Mucosa of descending colon (tissue), 3 donors: ENCODE measurements at regions not wholly inside any gene's neighbourhood (a gene's known extent, or its start where the extent isn't known, plus 50 kb on each side); places are given as distances from the start of the nearest gene placed in this dataset.

Source experiments
- ATAC-seq: fragments of 200-7000 bp; cut with Tn5 transposase; one replicate; pipeline ENCODE4 v1.9.1; 2020; ENCODE audit warnings: mild to moderate bottlenecking, moderate library complexity
- DNase-seq, 3 donors: peaks; one replicate each; pipeline ENCODE4 v3.0.0-alpha.2; 2020
- H3K36me3 ChIP-seq: fragments of 200-600 bp; one replicate; pipeline ENCODE4 v1.8.0; 2021; ENCODE audit warnings: low read depth, mild to moderate bottlenecking
- H3K4me1 ChIP-seq: fragments of 200-600 bp; one replicate; pipeline ENCODE4 v1.8.0; 2021; ENCODE audit warnings: low read depth, mild to moderate bottlenecking
- H3K4me3 ChIP-seq: fragments of 200-600 bp; one replicate; pipeline ENCODE4 v1.8.0; 2021; ENCODE audit warnings: mild to moderate bottlenecking
- H3K9me3 ChIP-seq: fragments of 200-600 bp; one replicate; pipeline ENCODE4 v1.8.0; 2021; ENCODE audit warnings: mild to moderate bottlenecking
- intact Hi-C, 2 donors: fragments of 100-400 bp; cut with DNase I in 1 of 2; cut with micrococcal nuclease in 1 of 2; formaldehyde crosslinking; loops; one replicate each; pipeline versions ENCODE4 v1.11.0 to v1.11.1; 2022; cut with DNase I, micrococcal nuclease
- TF ChIP-seq, protein P1 (sequence below): fragments of 200-600 bp; IDR thresholded peaks from one replicate; pipeline ENCODE4 v1.8.0; 2022; ENCODE audit warnings: antibody characterized with exemption, mild to moderate bottlenecking
- donor health status: DM: no; HTN: no; CAD: no; lungs with moderate emphysema.
- donor health status: DM: no; HTN: no; CAD: no.
- donor health status: DM: no; HTN: yes; CAD: no.

DNA sequence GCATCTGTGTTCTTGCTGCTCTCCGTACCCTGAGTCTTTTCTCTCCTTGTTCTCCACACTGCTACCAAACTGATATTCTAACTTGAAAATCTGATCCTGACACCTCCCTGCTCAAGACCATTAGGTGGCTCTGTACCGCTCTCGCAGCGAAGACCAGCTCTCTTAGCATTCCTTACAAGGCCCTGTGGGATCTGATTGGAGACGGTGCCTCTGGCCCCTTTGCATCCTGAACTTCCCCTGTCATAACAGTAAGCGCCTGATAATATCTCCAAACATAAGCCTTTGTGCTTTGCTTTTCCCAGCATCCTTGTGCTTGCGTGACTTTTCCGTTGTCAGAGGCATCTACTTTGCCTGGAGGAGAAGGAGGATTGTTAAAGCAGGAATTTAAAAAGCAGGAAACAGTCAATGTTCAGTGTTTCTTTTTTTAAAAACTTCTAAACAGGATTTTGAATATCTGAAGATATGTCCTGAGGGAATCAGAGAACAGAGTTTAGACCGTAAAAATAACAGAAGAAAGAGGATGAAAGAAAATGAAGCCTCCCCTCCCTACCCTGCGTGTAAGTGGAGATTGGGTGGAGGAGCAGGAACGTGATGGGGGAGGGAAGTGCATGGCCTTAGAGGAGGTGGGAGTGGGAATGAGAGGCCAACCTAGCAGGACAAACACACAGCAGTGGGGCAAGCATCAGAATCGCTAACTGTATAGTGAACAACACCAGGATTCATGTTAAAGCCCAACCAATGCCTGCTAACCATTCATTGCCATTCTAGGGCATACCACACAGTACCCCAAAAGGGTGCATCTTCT, 89.2 kb upstream of the STMND1 start:
- no peaks in the 10 kb centered on the region for H3K36me3 ChIP-seq
- DNase-seq (no peak), ATAC-seq (no peak)
- TF ChIP-seq, protein P1, sequence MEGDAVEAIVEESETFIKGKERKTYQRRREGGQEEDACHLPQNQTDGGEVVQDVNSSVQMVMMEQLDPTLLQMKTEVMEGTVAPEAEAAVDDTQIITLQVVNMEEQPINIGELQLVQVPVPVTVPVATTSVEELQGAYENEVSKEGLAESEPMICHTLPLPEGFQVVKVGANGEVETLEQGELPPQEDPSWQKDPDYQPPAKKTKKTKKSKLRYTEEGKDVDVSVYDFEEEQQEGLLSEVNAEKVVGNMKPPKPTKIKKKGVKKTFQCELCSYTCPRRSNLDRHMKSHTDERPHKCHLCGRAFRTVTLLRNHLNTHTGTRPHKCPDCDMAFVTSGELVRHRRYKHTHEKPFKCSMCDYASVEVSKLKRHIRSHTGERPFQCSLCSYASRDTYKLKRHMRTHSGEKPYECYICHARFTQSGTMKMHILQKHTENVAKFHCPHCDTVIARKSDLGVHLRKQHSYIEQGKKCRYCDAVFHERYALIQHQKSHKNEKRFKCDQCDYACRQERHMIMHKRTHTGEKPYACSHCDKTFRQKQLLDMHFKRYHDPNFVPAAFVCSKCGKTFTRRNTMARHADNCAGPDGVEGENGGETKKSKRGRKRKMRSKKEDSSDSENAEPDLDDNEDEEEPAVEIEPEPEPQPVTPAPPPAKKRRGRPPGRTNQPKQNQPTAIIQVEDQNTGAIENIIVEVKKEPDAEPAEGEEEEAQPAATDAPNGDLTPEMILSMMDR: no peak
- H3K4me1 ChIP-seq: no peaks in the 10 kb centered on the region
- no peaks in the 10 kb centered on the region for H3K9me3 ChIP-seq
- no peak overlapping the region for H3K4me3 ChIP-seq
- intact Hi-C loops: no loop called here

DNA sequence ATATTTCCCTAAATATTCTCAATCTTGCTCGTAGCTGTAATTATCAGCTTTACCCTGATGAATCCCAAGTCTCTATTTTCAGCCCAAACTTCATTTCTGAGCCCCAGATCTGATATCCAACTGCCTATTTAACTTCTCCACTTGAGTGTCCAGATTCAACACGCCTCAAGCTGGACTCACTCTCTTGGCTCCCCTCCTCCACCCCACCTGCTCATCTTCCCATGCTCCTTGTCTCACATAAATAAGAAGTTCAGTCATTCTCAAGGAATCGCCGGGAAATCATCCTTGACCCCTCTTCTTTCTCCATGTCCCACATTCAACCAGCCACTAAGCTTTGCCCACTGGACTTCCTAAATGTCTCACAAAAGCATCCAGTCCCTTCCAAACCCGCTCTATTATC, 89.9 kb upstream of the STMND1 start:
- H3K4me3 ChIP-seq: no peak overlapping the region
- no peaks in the 10 kb centered on the region for H3K9me3 ChIP-seq
- DNase-seq (no peak), ATAC-seq (no peak)
- intact Hi-C loops: no loop called here
- no peaks in the 10 kb centered on the region for H3K36me3 ChIP-seq
- no peaks in the 10 kb centered on the region for H3K4me1 ChIP-seq
- TF ChIP-seq, protein P1: no peak

DNA sequence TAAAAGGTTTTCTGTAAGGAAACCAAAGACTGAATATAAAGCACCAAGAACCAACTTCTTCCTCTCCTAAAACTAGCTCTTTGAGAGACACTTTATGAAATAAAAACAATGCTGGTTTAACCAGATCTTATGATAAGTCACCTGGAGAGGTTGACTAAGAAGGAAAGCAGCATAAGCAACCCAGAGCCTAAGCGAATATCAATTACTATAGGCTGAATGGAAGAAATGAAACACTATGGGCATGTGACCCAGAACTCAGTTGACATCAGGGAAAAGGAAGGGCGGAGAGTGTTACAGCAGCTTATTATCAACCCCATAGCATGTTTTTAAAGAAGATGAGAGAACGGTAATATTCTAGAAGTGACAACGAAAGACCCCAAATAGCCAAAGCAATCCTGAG, 94.1 kb upstream of the STMND1 start:
- no peak for ATAC-seq
- no peaks in the 10 kb centered on the region for H3K36me3 ChIP-seq
- H3K9me3 ChIP-seq: no peaks in the 10 kb centered on the region
- DNase-seq: no peak
- intact Hi-C loops: no loop called here
- no peak overlapping the region for H3K4me3 ChIP-seq
- TF ChIP-seq, protein P1: no peak
- H3K4me1 ChIP-seq: no peaks in the 10 kb centered on the region

DNA sequence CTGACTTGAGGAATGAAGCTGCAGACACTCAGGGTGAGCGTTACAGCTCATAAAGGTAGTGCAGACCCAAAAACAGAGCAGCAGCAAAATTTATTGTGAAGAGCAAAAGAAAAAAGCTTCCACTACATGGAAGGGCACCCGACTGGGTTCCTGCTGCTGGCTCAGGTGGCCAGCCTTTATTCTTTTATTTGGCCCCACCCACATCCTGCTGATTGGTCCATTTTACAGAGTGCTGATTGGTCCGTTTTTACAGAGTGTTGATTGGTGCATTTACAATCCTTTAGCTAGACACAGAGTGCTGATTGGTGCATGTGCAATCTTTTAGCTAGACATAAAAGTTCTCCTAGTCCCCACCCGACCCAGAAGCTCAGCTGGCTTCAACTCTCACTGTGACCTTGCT, 95.3 kb upstream of the STMND1 start:
- H3K4me1 ChIP-seq: no peaks in the 10 kb centered on the region
- no peak for DNase-seq
- H3K36me3 ChIP-seq: no peaks in the 10 kb centered on the region
- intact Hi-C loops: no loop called here
- no peak for ATAC-seq
- TF ChIP-seq, protein P1: no peak
- H3K9me3 ChIP-seq: no peaks in the 10 kb centered on the region
- H3K4me3 ChIP-seq: no peak overlapping the region

DNA sequence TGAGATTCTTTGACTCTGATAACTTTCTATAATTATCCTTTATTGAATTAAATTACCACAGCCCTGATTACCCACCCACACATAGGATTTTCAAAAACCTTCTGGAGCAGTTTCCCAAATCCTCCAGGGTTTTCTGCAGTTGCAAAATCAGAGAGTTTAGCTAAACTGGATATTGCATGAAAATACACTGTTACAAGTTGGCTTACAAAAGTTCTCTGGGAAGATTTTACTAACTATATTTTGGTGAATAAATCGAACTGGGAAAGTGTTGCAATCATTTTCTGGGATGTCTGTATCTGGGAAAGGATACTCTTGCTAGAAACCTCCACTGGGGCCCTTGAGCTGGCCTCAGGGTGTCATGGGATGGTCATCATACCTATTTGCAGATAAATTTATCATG, 97.6 kb upstream of the STMND1 start:
- Histone ChIP-seq H3K4me1 (no peaks in the 10 kb centered on the region), H3K36me3 (no peaks in the 10 kb centered on the region), H3K9me3 (no peaks in the 10 kb centered on the region), H3K4me3 (no peak overlapping the region)
- TF ChIP-seq, protein P1: no peak
- no peak for DNase-seq
- ATAC-seq: no peak
- intact Hi-C loops: no loop called here
